Lower leg skin (tissue), 3 donors: ENCODE measurements at regions not wholly inside any gene's neighbourhood (a gene's known extent, or its start where the extent isn't known, plus 50 kb on each side); places are given as distances from the start of the nearest gene placed in this dataset.

ENCODE experiments used
- POLR2A ChIP-seq, 2 donors: fragments of 450-650 bp; IDR thresholded peaks; one replicate each; pipeline ENCODE4 v1.6.1; 2016 to 2017; ENCODE audit warnings: antibody characterized with exemption in 2 of 2, mild to moderate bottlenecking in 1 of 2, moderate library complexity in 1 of 2
- TF ChIP-seq, protein P1 (sequence below), 3 donors: fragments of 450-650 bp; IDR thresholded peaks; one replicate each; pipeline ENCODE4 v1.5.1; 2016; ENCODE audit warnings: antibody characterized with exemption in 3 of 3, mild to moderate bottlenecking in 3 of 3, moderate library complexity in 2 of 3

DNA sequence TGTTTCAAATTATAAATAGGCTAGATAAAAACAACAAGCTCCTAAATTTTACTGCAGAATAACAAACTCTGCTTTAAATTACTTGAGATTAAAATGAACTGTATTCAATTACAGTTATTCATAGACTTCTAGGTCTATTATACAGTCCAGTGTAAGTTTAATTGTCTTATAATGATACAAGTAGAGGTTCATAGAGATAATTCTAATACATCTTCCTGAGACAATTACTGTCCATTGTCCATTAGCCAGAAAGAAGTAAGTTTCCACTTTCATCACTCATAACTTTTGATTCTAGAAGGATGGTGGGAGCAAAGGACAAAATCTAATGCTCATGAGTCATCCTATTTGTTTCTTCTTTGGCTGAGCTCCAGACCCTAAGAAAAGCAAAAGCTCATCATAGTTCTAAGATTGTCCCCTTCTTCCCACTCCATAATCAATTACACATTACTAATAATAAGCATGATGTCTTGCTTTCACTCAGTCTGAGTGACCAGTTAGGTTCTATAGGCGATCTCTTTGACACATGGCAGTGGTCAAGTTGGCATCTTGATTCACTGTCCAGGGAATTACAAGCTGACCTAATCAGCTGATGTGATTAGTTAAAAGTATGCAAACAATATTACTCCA lies 502.5 kb upstream of the IZUMO3 start:
- TF ChIP-seq, protein P1, sequence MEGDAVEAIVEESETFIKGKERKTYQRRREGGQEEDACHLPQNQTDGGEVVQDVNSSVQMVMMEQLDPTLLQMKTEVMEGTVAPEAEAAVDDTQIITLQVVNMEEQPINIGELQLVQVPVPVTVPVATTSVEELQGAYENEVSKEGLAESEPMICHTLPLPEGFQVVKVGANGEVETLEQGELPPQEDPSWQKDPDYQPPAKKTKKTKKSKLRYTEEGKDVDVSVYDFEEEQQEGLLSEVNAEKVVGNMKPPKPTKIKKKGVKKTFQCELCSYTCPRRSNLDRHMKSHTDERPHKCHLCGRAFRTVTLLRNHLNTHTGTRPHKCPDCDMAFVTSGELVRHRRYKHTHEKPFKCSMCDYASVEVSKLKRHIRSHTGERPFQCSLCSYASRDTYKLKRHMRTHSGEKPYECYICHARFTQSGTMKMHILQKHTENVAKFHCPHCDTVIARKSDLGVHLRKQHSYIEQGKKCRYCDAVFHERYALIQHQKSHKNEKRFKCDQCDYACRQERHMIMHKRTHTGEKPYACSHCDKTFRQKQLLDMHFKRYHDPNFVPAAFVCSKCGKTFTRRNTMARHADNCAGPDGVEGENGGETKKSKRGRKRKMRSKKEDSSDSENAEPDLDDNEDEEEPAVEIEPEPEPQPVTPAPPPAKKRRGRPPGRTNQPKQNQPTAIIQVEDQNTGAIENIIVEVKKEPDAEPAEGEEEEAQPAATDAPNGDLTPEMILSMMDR (IDR thresholded peaks at IDR 0.05), result no peak
- TF ChIP-seq POLR2A (IDR thresholded peaks at IDR 0.05), result no peak
